WTC11 (cell line): ENCODE measurements at regions not wholly inside any gene's neighbourhood (a gene's known extent, or its start where the extent isn't known, plus 50 kb on each side); places are given as distances from the start of the nearest gene placed in this dataset.

ENCODE experiments used
- ATF1 ChIP-seq: sonication (generic); formaldehyde crosslinking; IDR thresholded peaks from 2 replicates; pipeline ENCODE4 v1.8.1; 2023; ENCODE audit warnings: mild to moderate bottlenecking, moderate library complexity, missing genetic modification reagents
- CTCF ChIP-seq: fragments of 200-600 bp; IDR thresholded peaks from 2 replicates; pipeline ENCODE4 v1.8.0; 2022; ENCODE audit warnings: antibody characterized with exemption
- ELF4 ChIP-seq: sonication (generic); formaldehyde crosslinking; IDR thresholded peaks from 2 replicates; pipeline ENCODE4 v1.8.1; 2022; ENCODE audit warnings: low read depth, mild to moderate bottlenecking, moderate library complexity, missing genetic modification reagents
- PREB ChIP-seq: sonication (generic); formaldehyde crosslinking; IDR thresholded peaks from 2 replicates; pipeline ENCODE4 v1.8.1; 2022; ENCODE audit warnings: mild to moderate bottlenecking, missing genetic modification reagents, moderate library complexity, borderline replicate concordance
- USF1 ChIP-seq: sonication (generic); formaldehyde crosslinking; IDR thresholded peaks from 2 replicates; pipeline ENCODE4 v1.8.0; 2022; ENCODE audit warnings: mild to moderate bottlenecking, missing genetic modification reagents

GRCh38 chr14:42374332-42374731 lies 767.7 kb downstream of the LRFN5 start:
- TF ChIP-seq CTCF (no peak), ELF4 (CRISPR knock-in tag) (no peak), ATF1 (CRISPR knock-in tag) (no peak), PREB (CRISPR knock-in tag) (no peak), USF1 (CRISPR knock-in tag) (no peak)
